WTC11 (cell line): ENCODE measurements at regions not wholly inside any gene's neighbourhood (a gene's known extent, or its start where the extent isn't known, plus 50 kb on each side); places are given as distances from the start of the nearest gene placed in this dataset.

Source experiments
- ATAC-seq: fragments of 200-7000 bp; cut with Tn5 transposase; 2 replicates; pipeline ENCODE4 v1.10.0; 2021; ENCODE audit warnings: mild to moderate bottlenecking, moderate library complexity
- CTCF ChIA-PET: fragments of 300-600 bp; sonication (Branson Sonifier 250); formaldehyde crosslinking; loops from one replicate; lab custom pipeline; 2021; ENCODE audit warnings: antibody characterized with exemption; lab: Charles Lee
- POLR2A ChIA-PET: fragments of 350-600 bp; sonication (Branson Sonifier 250); formaldehyde crosslinking; loops from one replicate; lab custom pipeline; 2021; ENCODE audit warnings: antibody characterized with exemption; lab: Charles Lee
- DNase-seq: peaks from one replicate; pipeline ENCODE4 v3.0.0; 2021; ENCODE audit warnings: low spot score
- H3K27ac Mint-ChIP-seq: 2 replicates; pipeline ENCODE4 v1.8.0; 2021; ENCODE audit warnings: mixed read lengths
- H3K27me3 Mint-ChIP-seq: 2 replicates; pipeline ENCODE4 v1.8.0; 2021; ENCODE audit warnings: low read depth, mild to moderate bottlenecking, moderate library complexity, mixed read lengths
- H3K36me3 Mint-ChIP-seq: 2 replicates; pipeline ENCODE4 v1.8.0; 2021; ENCODE audit warnings: mixed read lengths
- H3K4me1 Mint-ChIP-seq: 2 replicates; pipeline ENCODE4 v1.8.0; 2022; ENCODE audit warnings: mixed read lengths
- H3K4me3 Mint-ChIP-seq: 2 replicates; pipeline ENCODE4 v1.8.0; 2021; ENCODE audit warnings: mild to moderate bottlenecking, moderate library complexity, mixed read lengths
- H3K9me3 Mint-ChIP-seq: 2 replicates; pipeline ENCODE4 v1.8.0; 2021; ENCODE audit warnings: mixed read lengths
- AFF4 ChIP-seq: sonication (generic); formaldehyde crosslinking; IDR thresholded peaks from 2 replicates; pipeline ENCODE4 v1.8.1; 2023; ENCODE audit warnings: mild to moderate bottlenecking, missing genetic modification reagents, borderline replicate concordance
- AR ChIP-seq: fragments of 250-450 bp; sonication (Bioruptor Pico); IDR thresholded peaks from 2 replicates; pipeline ENCODE4 v1.9.0; 2021; ENCODE audit warnings: mild to moderate bottlenecking
- ATF1 ChIP-seq: sonication (generic); formaldehyde crosslinking; IDR thresholded peaks from 2 replicates; pipeline ENCODE4 v1.8.1; 2023; ENCODE audit warnings: mild to moderate bottlenecking, moderate library complexity, missing genetic modification reagents
- EMX1 ChIP-seq: fragments of 250-450 bp; sonication (Bioruptor Pico); IDR thresholded peaks from 2 replicates; pipeline ENCODE4 v1.8.0; 2021; ENCODE audit warnings: mild to moderate bottlenecking
- ETV6 ChIP-seq: sonication (generic); formaldehyde crosslinking; IDR thresholded peaks from 2 replicates; pipeline ENCODE4 v1.8.1; 2022; ENCODE audit warnings: mild to moderate bottlenecking, missing genetic modification reagents
- GRHL2 ChIP-seq: fragments of 250-450 bp; sonication (Bioruptor Pico); IDR thresholded peaks from 2 replicates; pipeline ENCODE4 v1.8.0; 2022; ENCODE audit warnings: mild to moderate bottlenecking, moderate library complexity; ENCODE audit not compliant: insufficient replicate concordance, severe bottlenecking
- HMGXB4 ChIP-seq: sonication (generic); formaldehyde crosslinking; IDR thresholded peaks from 2 replicates; pipeline ENCODE4 v1.8.1; 2023; ENCODE audit warnings: mild to moderate bottlenecking, moderate library complexity, missing genetic modification reagents
- MLX ChIP-seq: sonication (generic); formaldehyde crosslinking; IDR thresholded peaks from 2 replicates; pipeline ENCODE4 v1.8.1; 2023; ENCODE audit warnings: mild to moderate bottlenecking, missing genetic modification reagents, moderate library complexity
- NFYB ChIP-seq: sonication (generic); formaldehyde crosslinking; conservative IDR thresholded peaks from 2 replicates; pipeline ENCODE4 v1.8.0; 2022; ENCODE audit warnings: low read depth, missing genetic modification reagents
- NR3C1 ChIP-seq: sonication (generic); formaldehyde crosslinking; conservative IDR thresholded peaks from 2 replicates; pipeline ENCODE4 v1.8.1; 2023; ENCODE audit warnings: low read depth, mild to moderate bottlenecking, missing genetic modification reagents
- USF2 ChIP-seq: sonication (generic); formaldehyde crosslinking; IDR thresholded peaks from 2 replicates; pipeline ENCODE4 v1.8.1; 2023; ENCODE audit warnings: mild to moderate bottlenecking, missing genetic modification reagents, moderate library complexity
- ZBTB43 ChIP-seq: sonication (generic); formaldehyde crosslinking; IDR thresholded peaks from 2 replicates; pipeline ENCODE4 v1.8.1; 2023; ENCODE audit warnings: mild to moderate bottlenecking, missing genetic modification reagents
- ZNF317 ChIP-seq: sonication (generic); formaldehyde crosslinking; IDR thresholded peaks from 2 replicates; pipeline ENCODE4 v1.8.1; 2023; ENCODE audit warnings: low read depth, mild to moderate bottlenecking, moderate library complexity, missing genetic modification reagents, borderline replicate concordance
- ZNF425 ChIP-seq: fragments of 250-450 bp; sonication (Bioruptor Pico); conservative IDR thresholded peaks from 2 replicates; pipeline ENCODE4 v1.9.0; 2021; ENCODE audit warnings: mild to moderate bottlenecking
- ZNF512 ChIP-seq: sonication (generic); formaldehyde crosslinking; IDR thresholded peaks from 2 replicates; pipeline ENCODE4 v1.8.1; 2022; ENCODE audit warnings: missing genetic modification reagents, borderline replicate concordance

- no peak for TF ChIP-seq EMX1
- TF ChIP-seq ZNF317 = no peak
- TF ChIP-seq ATF1 (CRISPR knock-in tag) = no peak
- TF ChIP-seq AFF4 = no peak
- TF ChIP-seq HMGXB4 (CRISPR knock-in tag) = no peak
- no peak for TF ChIP-seq ZBTB43 (CRISPR knock-in tag)
- no peak for TF ChIP-seq NFYB (CRISPR knock-in tag)
- TF ChIP-seq, all 79 proteins: peak for 0
Observed at GRCh38 chr22:27041745-27042310, 384.4 kb downstream of the MIAT start (continued).

- ATAC-seq (no peak), DNase-seq (no peak)
- H3K36me3 Mint-ChIP-seq = peaks cover 8% of the 10 kb centered on the region; the same call in 1 of the 2 replicates
- no peak overlapping the region for H3K4me3 Mint-ChIP-seq
- peaks cover 15% of the 10 kb centered on the region for H3K9me3 Mint-ChIP-seq
- peaks cover 31% of the 10 kb centered on the region for H3K4me1 Mint-ChIP-seq
- no peaks in the 10 kb centered on the region for H3K27me3 Mint-ChIP-seq
- CTCF ChIA-PET = interaction anchor here (3.3 kb wide), 1 partner anchor 11 kb away, joined by 8 read pairs; no protein-coding TSS in a partner anchor
- no peak overlapping the region for H3K27ac Mint-ChIP-seq
- POLR2A ChIA-PET = no interaction called here
- TF ChIP-seq NR3C1 (CRISPR knock-in tag) = no peak
- TF ChIP-seq AR (CRISPR knock-in tag) = no peak
- no peak for TF ChIP-seq MLX (CRISPR knock-in tag)
- TF ChIP-seq GRHL2 (CRISPR knock-in tag) = no peak
- no peak for TF ChIP-seq USF2 (CRISPR knock-in tag)
- no peak for TF ChIP-seq ZNF425 (CRISPR knock-in tag)
- no peak for TF ChIP-seq ETV6
- no peak for TF ChIP-seq ZNF512 (CRISPR knock-in tag)
- TF ChIP-seq, all 79 proteins: peak for 0
Observed at GRCh38 chr22:27043262-27043661, 385.9 kb downstream of the MIAT start.
